T-helper 2 cell treated with Interferon-gamma antibody and Interleukin-4, amounts not matched to agents 5 μg/mL and 100 μg/mL, for 36 hours (primary cell): ENCODE measurements at regions not wholly inside any gene's neighbourhood (a gene's known extent, or its start where the extent isn't known, plus 50 kb on each side); places are given as distances from the start of the nearest gene placed in this dataset.
"Not testable (repeated sequence)": the region's sequence is repeated elsewhere in the genome, so short reads cannot be mapped to it uniquely, and the experiment has no call there.

ENCODE experiments used
- DNase-seq: peaks from one replicate; pipeline ENCODE4 v3.0.0; 2021; ENCODE audit warnings: low spot score
- H3K27ac Mint-ChIP-seq: one replicate; pipeline ENCODE4 v1.8.0; 2021; ENCODE audit warnings: mild to moderate bottlenecking, mixed read lengths
- H3K27me3 Mint-ChIP-seq: one replicate; pipeline ENCODE4 v1.8.0; 2021; ENCODE audit warnings: low read depth, mixed read lengths
- H3K36me3 Mint-ChIP-seq: one replicate; pipeline ENCODE4 v1.8.0; 2021; ENCODE audit warnings: low read depth, mixed read lengths
- H3K4me1 Mint-ChIP-seq: one replicate; pipeline ENCODE4 v1.8.0; 2021; ENCODE audit warnings: low read depth, mixed read lengths
- H3K4me3 Mint-ChIP-seq: one replicate; pipeline ENCODE4 v1.8.0; 2022; ENCODE audit warnings: mild to moderate bottlenecking, moderate library complexity, mixed read lengths
- H3K9me3 Mint-ChIP-seq: one replicate; pipeline ENCODE4 v1.8.0; 2021; ENCODE audit warnings: mixed read lengths

DNA sequence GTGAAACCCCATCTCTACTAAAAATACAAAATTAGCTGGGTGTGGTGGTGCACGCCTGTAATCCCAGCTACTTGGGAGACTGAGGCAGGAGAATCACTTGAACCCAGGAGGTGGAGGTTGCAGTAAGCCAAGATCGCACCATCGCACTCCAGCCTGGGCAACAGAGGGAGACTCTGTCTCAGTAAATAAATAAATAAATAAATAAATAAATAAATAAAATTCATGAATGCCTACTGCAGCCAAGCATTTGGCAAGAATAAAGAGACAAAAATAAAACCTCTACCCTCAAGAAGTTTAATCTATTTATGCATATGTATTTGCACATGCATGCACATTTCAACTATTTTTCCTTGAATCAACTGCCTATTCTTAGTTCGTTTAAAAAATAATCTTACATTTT lies 144.0 kb upstream of the KRAS start:
- peaks cover 38% of the 10 kb centered on the region for H3K27me3 Mint-ChIP-seq

DNA sequence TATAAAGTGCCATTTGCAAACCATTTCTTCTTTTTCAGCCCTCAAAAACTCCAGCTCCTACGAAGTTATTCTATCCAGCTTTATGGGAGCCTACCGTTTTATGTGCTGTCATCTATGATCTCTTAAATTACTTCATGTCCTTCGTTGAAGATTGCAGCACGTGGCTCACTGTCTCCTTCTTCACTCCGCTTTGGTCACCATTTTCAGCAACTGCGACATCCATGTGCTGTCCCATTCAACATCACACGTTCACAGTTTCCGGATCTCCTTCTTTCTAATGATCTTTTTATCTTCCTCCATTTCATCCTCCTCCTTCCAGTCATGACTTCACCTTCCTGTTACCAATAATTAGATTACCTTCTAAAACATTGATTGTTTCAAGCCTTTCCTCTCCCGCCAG lies 143.3 kb upstream of the KRAS start:
- DNase-seq, result no peak
- H3K4me3 Mint-ChIP-seq, result no peak overlapping the region
- H3K27ac Mint-ChIP-seq, result no peak overlapping the region
- H3K9me3 Mint-ChIP-seq, result peaks cover 6% of the 10 kb centered on the region
- peaks cover 34% of the 10 kb centered on the region for H3K27me3 Mint-ChIP-seq
- peaks cover 3% of the 10 kb centered on the region for H3K36me3 Mint-ChIP-seq
- peaks cover 2% of the 10 kb centered on the region for H3K4me1 Mint-ChIP-seq

More for the DNA sequence above, 144.0 kb upstream of the KRAS start:
- not testable (repeated sequence) for H3K4me3 Mint-ChIP-seq, H3K27ac Mint-ChIP-seq, H3K36me3 Mint-ChIP-seq, H3K4me1 Mint-ChIP-seq, H3K9me3 Mint-ChIP-seq, DNase-seq

DNA sequence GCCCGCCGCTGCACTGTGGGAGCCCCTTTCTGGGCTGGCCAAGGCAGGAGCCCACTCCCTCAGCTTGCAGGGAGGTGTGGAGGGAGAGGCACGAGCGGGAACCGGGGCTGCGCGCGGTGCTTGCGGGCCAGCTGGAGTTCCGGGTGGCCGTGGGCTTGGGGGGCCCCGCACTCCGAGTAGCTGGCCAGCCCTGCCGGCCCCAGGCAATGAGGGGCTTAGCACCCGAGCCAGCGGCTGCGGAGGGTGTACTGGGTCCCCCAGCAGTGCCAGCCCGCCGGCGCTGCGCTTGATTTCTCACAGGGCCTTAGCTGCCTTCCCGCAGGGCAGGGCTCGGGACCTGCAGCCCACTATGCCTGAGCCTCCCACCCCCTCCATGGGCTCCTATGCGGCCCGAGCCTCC lies 140.6 kb upstream of the KRAS start:
- not testable (repeated sequence) for H3K27ac Mint-ChIP-seq, H3K4me3 Mint-ChIP-seq, H3K36me3 Mint-ChIP-seq, H3K9me3 Mint-ChIP-seq, DNase-seq
- Mint-ChIP-seq H3K27me3 (peaks cover 23% of the 10 kb centered on the region), H3K4me1 (peaks cover 25% of the 10 kb centered on the region)

DNA sequence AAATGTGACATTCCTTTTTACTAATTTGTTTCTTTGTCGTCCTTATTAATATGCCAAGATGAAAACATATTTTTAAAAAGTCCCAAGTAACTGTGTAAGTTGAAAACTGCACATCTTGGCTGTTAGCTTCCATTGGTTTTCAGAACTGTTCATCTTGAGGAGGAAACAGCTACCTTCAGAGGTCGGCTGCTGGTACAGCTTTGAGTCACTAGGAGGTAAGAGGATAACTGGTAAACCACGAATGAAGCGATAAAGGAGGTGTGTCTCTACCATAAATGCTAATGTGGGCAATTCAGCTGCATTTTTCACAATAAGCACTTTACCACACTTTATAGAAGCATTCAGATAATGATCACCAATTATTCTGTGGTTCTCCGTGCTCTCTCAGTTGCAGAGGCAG lies 137.5 kb upstream of the KRAS start:
- peak; percentile 80 for DNase-seq
- Mint-ChIP-seq H3K27ac (peak overlapping the region; percentile 99), H3K4me1 (peaks cover 41% of the 10 kb centered on the region), H3K9me3 (peaks cover 6% of the 10 kb centered on the region), H3K27me3 (peaks cover 9% of the 10 kb centered on the region), H3K36me3 (peaks cover 18% of the 10 kb centered on the region), H3K4me3 (peak overlapping the region; percentile 78)

DNA sequence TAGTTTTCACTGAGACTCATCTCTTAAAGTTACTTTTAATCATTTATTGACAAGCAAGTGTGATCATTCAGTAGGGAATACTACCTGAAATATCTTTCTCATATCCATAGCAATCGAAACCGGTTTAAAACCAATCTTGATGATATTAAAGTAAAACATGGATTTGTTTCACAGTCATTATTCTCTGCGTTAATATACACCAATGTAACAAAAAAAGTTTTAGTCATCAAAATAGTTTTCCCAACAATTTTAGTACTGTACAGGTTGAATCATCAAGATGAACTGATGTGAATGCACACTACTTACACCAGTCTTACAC lies 137.0 kb upstream of the KRAS start:
- Mint-ChIP-seq H3K4me3 (peak overlapping the region; percentile 78), H3K36me3 (peaks cover 20% of the 10 kb centered on the region), H3K27ac (peak overlapping the region; percentile 99), H3K4me1 (peaks cover 46% of the 10 kb centered on the region), H3K9me3 (peaks cover 6% of the 10 kb centered on the region), H3K27me3 (peaks cover 5% of the 10 kb centered on the region)
- DNase-seq, result no peak

DNA sequence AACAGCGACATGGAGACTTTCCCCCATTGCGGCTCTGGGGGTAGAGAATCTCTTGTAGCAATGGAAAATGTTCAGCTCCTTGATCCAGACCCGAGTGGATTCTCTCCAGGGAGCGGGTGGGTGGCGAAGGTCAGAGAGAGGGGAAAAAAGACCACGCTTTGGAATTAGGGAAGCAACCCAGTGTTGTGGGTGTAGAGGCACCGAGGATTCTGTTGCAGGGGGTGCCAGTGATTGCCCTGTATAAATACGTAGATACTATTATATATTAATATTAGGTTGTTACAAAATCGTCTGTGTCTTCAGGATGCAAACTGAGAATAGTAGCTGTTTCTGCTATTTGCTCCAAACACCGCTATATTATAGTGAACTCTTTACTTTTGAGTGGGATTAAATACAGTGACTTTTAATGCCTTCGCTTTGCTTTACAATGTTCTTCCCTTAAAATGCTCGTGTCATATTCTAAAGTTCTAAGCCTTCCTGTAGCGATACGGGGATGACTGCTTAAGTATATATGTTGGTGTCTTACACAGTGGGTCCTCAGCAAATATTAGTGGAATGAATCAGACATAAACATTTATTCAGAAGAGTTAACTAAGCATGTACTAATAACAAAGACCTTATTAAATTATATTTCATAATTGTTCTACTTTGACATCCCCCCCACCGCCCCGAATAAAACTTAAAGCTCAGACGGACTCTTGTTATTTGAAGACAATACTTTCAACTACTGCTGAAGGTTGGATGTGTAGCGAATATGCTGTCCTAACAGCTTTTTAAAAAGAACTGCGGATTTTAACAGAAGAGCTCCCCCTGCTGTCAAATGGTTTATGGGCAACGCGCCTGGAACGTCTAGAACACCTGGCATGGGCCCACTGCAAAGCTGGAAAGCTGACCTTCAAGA lies 136.4 kb upstream of the KRAS start:
- peaks cover 20% of the 10 kb centered on the region for H3K36me3 Mint-ChIP-seq
- H3K27ac Mint-ChIP-seq, result peak overlapping the region; percentile 99
- peaks cover 52% of the 10 kb centered on the region for H3K4me1 Mint-ChIP-seq
- H3K4me3 Mint-ChIP-seq, result peak overlapping the region; percentile 93
- H3K9me3 Mint-ChIP-seq, result peaks cover 6% of the 10 kb centered on the region
- peaks cover 3% of the 10 kb centered on the region for H3K27me3 Mint-ChIP-seq
- peak; percentile 72 for DNase-seq

DNA sequence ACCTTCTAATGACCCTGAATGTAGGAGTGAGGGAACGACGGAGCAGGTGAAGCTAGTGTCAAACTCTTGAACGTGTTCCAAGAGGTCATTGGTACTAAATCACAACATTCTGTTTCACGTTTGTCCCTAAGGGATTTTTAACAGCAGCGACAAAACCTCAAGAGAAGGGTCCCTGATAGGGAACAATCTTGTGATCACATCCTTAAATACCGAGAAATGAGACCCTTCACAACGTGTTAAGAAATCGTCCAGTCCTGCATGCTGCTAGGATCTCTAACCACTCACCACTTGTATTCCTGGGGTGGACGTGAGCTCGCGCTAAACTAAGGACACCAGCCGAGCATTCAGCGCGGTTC lies 134.1 kb upstream of the KRAS start:
- no peak for DNase-seq
- H3K36me3 Mint-ChIP-seq, result peaks cover 23% of the 10 kb centered on the region
- H3K9me3 Mint-ChIP-seq, result peaks cover 12% of the 10 kb centered on the region
- H3K27ac Mint-ChIP-seq, result peak overlapping the region; percentile 99
- H3K4me1 Mint-ChIP-seq, result peaks cover 59% of the 10 kb centered on the region
- H3K4me3 Mint-ChIP-seq, result peak overlapping the region; percentile 93
- peaks cover 5% of the 10 kb centered on the region for H3K27me3 Mint-ChIP-seq

DNA sequence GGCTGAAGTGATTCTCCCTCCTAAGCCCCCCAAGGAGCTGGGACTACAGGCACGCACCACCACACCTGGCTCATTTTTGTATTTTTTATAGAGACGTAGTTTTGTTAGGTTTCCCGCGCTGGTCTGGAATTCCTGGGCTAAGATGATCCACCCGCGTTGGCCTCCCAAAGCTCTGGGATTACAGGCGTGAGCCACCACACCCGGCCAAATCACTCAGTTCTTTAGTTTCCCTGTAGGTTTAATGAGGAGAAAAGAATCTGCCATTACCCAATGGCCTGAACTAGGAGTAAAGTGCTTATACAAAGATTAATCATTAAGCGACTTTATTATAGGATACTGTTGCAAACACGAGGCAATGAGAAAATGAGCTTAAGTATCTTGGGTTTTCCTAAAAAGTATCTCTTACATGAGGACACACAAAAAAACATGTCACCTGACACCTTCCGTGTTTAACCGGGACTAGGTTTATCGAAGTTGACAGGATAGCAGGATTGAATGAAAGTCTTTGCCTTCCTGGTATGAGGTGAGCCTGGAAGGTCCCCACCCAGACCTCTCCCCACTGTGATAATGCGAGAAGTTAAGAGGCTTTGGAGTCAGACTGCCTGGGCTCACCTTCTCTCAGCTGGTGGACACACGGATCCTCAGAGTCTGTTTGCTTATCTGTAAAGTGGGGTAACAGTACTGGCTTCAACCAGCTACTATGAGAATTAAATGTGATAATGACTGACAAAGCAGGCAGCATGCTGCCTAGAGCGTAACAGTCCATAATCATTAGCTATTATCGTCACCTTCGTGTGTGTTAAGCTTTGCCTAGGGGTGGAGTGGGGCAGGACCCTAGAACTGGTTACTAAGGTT lies 133.5 kb upstream of the KRAS start:
- peaks cover 60% of the 10 kb centered on the region for H3K4me1 Mint-ChIP-seq
- peaks cover 7% of the 10 kb centered on the region for H3K9me3 Mint-ChIP-seq
- peak overlapping the region; percentile 99 for H3K27ac Mint-ChIP-seq
- peaks cover 21% of the 10 kb centered on the region for H3K36me3 Mint-ChIP-seq
- H3K4me3 Mint-ChIP-seq, result peak overlapping the region; percentile 93
- peaks cover 5% of the 10 kb centered on the region for H3K27me3 Mint-ChIP-seq
- DNase-seq, result no peak

DNA sequence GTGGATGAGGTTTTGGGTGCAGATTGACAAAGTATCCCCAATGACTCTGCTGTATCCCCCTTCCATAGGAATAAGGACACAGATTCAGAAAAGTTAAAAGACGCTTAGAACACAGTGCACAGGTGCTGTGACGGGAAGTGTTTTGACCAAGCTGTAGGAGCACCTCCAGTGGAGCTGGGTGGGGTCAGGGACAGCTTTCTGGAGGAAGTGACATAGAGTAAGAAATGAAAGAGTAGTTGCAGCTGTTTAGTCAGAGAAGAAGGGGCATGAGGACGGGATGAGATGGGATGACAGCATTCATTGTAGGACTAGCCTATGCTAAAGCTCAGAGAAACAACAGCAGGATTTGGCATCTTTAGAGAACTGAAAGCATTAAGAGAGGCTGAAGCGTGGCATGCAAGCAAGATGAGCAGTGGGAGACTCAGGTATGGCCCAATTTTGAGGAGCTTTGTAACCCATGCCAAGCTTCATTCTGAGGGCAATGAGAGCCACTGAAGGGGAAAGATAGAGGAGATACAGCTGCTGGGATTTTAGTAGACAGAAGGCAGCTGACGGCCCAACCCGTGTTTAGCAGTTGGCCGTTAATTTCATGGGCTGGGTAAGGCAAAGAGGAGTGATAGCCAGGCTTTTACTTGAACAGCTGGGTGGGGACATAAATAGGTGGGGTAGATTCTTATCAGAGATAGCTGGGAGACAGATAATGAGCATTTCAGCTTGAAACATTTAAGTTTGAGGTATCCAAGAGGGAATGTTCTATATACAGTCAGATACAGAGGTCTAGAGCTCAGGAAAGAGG lies 131.8 kb upstream of the KRAS start:
- peak overlapping the region; percentile 90 for H3K27ac Mint-ChIP-seq
- peaks cover 16% of the 10 kb centered on the region for H3K36me3 Mint-ChIP-seq
- H3K4me3 Mint-ChIP-seq, result peak overlapping the region; percentile 93
- H3K27me3 Mint-ChIP-seq, result peaks cover 2% of the 10 kb centered on the region
- peaks cover 7% of the 10 kb centered on the region for H3K9me3 Mint-ChIP-seq
- no peak for DNase-seq
- peaks cover 59% of the 10 kb centered on the region for H3K4me1 Mint-ChIP-seq

DNA sequence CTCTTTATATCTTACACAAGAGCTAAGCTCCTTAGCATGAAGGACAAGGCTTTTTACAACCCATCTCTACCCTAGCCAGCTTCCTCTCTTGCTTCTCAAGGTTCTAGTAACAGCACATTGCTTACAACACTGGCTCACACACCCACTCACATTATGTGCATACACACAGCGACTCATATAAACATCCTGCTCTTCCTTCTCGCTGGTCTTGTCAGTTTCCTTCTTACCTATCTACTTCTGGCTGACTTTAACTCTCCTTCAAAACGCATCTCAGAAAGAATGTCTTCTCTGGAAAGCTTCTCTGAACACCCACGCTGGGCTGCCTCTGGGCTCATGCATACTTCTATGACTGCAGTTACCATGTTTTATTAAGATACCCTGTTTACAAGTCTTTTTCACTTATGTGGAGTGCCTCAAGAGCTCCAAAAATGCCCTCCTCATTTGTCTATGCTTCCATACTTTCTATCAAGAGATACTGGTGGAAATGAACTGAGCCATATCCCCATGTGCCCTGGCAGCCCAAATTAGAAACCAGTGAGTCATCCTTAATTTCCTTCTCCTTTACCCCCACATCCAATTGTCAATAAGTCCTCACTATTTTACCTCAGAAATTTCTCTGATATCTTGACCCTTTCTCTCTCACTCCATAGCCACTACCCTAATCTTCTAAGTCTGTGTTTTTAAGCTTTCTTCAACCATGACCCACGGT lies 126.9 kb upstream of the KRAS start:
- peaks cover 7% of the 10 kb centered on the region for H3K9me3 Mint-ChIP-seq
- peak; percentile 61 for DNase-seq
- H3K27ac Mint-ChIP-seq, result peak overlapping the region; percentile 73
- H3K4me1 Mint-ChIP-seq, result peaks cover 64% of the 10 kb centered on the region
- H3K36me3 Mint-ChIP-seq, result peaks cover 3% of the 10 kb centered on the region
- H3K27me3 Mint-ChIP-seq, result peaks cover 2% of the 10 kb centered on the region
- H3K4me3 Mint-ChIP-seq, result peak overlapping the region; percentile 38

DNA sequence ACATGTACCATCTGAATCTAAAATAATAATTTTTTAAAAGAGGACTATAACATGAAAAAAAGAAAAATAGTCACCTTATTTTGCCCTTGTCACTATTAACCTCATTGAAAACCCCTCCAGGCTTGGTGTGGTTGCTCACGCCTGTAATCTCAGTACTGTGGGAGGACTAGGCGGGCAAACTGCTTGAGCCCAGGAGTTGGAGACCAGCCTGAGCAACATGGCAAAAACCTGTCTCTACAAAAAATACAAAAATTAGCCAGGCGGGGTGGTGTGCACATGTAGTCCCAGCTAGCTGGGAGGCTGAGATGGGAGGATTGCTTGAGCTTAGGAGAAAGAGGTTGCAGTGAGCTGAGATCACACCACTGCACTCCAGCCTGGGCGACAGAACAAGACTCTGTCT lies 126.3 kb upstream of the KRAS start:
- H3K27me3 Mint-ChIP-seq, result peaks cover 2% of the 10 kb centered on the region
- peaks cover 61% of the 10 kb centered on the region for H3K4me1 Mint-ChIP-seq
- peak overlapping the region; percentile 73 for H3K27ac Mint-ChIP-seq
- DNase-seq, result no peak
- peaks cover 7% of the 10 kb centered on the region for H3K9me3 Mint-ChIP-seq
- H3K36me3 Mint-ChIP-seq, result peaks cover 3% of the 10 kb centered on the region
- H3K4me3 Mint-ChIP-seq, result no peak overlapping the region

DNA sequence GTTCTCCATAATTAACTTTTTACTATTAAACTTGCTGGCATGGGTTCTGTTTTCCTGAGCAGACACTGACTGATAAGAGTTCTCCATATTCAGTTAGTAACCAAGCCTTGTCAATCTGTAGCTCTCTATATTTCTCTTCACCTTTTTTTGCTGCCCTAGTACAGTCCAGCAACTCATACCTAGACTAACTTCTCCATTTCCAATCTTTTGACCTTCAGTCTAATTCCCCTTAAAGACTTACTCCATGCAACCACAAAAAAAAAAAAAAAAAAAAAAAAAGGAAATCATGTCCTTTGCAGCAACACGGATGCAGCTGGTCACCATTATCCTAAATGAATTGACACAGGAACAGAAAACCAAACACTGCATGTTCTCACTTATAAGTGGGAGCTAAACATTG lies 125.7 kb upstream of the KRAS start:
- Mint-ChIP-seq H3K27ac (peak overlapping the region; percentile 58), H3K27me3 (peaks cover 2% of the 10 kb centered on the region), H3K4me3 (no peak overlapping the region), H3K9me3 (peaks cover 7% of the 10 kb centered on the region), H3K4me1 (peaks cover 59% of the 10 kb centered on the region), H3K36me3 (peaks cover 3% of the 10 kb centered on the region)
- DNase-seq, result no peak
